ENCODE measurements at regions not wholly inside any gene's neighbourhood (a gene's known extent, or its start where the extent isn't known, plus 50 kb on each side); places are given as distances from the start of the nearest gene placed in this dataset.
A peak's percentile ranks its signal among the peaks of the same experiment; 100 is the strongest.

GRCh38 chr7:10036693-10037092, 937.0 kb upstream of the PHF14 start:
- TF ChIP-seq GATA2 (IDR thresholded peaks at IDR 0.05; ENCODE audit: low read depth, low read length) (peak; percentile 86), GATA3 (IDR thresholded peaks at IDR 0.05; ENCODE audit: low read depth, low read length) (peak; percentile 91)
